K562 (cell line): ENCODE measurements at regions not wholly inside any gene's neighbourhood (a gene's known extent, or its start where the extent isn't known, plus 50 kb on each side); places are given as distances from the start of the nearest gene placed in this dataset.

Experiments used
- ATAC-seq: fragments of 200-7000 bp; cut with Tn5 transposase; 3 replicates; pipeline ENCODE4 v1.9.1; 2020; ENCODE audit warnings: moderate library complexity
- BruUV-seq: library from RNA; stranded (reverse); fragments of 400-500 nt; replicated peaks from 2 replicates; lab custom pipeline; 2021; lab: Mats Ljungman, UMichigan
- CTCF ChIA-PET: fragments of 300-600 bp; formaldehyde crosslinking; extraction: SDS; loops from one replicate; lab custom pipeline; 2021; ENCODE audit warnings: low intra/inter-chr PET ratio; lab: Yijun Ruan, JAX
- POLR2A ChIA-PET: fragments of 300-600, 350-650 bp; sonication (Branson Sonifier 250); formaldehyde crosslinking; extraction: SDS; loops from one replicate; lab custom pipeline; 2021; ENCODE audit warnings: antibody characterized with exemption, inconsistent platforms; lab: Yijun Ruan, JAX
- DNase-seq, 4 experiments: peaks; one replicate each; pipeline versions ENCODE4 v3.0.0 to v3.0.0-alpha.2; 2011 to 2018; ENCODE audit warnings: low spot score in 3 of 4, mixed read lengths in 3 of 4; ENCODE audit errors: extremely low read depth in 1 of 4
- FAIRE-seq: peaks from 2 replicates; lab custom pipeline; 2011; peaks lifted over from hg19 to GRCh38; lab: Jason Lieb, UNC
- H2AFZ ChIP-seq: 2 replicates; pipeline ENCODE4 v1.6.0; 2011; ENCODE audit warnings: low read depth, low read length, control low read depth, inconsistent platforms
- H3K27ac ChIP-seq: fragments of 200-600 bp; 3 replicates; pipeline ENCODE4 v1.8.0; 2011; ENCODE audit warnings: low read depth, mild to moderate bottlenecking, control low read depth, inconsistent platforms, low read length, moderate library complexity, mixed read lengths; ENCODE audit errors: extremely low read depth
- H3K27me3 ChIP-seq, 2 experiments: fragments of 300-600 bp in 1 of 2; 2 replicates in 1 of 2; 3 replicates in 1 of 2; pipeline versions ENCODE4 v1.6.0 to v1.8.0; 2011; ENCODE audit warnings: inconsistent platforms in 2 of 2, low read length in 2 of 2, mild to moderate bottlenecking in 1 of 2, mixed read lengths in 1 of 2, moderate library complexity in 1 of 2; ENCODE audit not compliant: control insufficient read depth in 2 of 2, insufficient read depth in 2 of 2
- H3K36me3 ChIP-seq: fragments of 300-600 bp; 3 replicates; pipeline ENCODE4 v1.8.0; 2011; ENCODE audit warnings: mild to moderate bottlenecking, low read length, inconsistent platforms; ENCODE audit not compliant: control insufficient read depth, insufficient read depth
- H3K4me1 ChIP-seq, 2 experiments: fragments of 200-600 bp in 1 of 2; replicated peaks in 1 of 2; 2 replicates in 1 of 2; 3 replicates in 1 of 2; pipeline versions ENCODE4 v1.5.1 to v1.8.0; 2011; ENCODE audit warnings: inconsistent platforms in 2 of 2, low read length in 2 of 2, mild to moderate bottlenecking in 1 of 2, mixed read lengths in 1 of 2, moderate library complexity in 1 of 2; ENCODE audit not compliant: control insufficient read depth in 2 of 2, insufficient read depth in 2 of 2
- H3K4me2 ChIP-seq: 2 replicates; pipeline ENCODE4 v1.6.1; 2011; ENCODE audit warnings: low read length, control low read depth, inconsistent platforms, mixed read lengths; ENCODE audit not compliant: insufficient read depth
- H3K4me3 ChIP-seq: fragments of 200-600 bp; sonication (generic), shearing (Covaris generic); 2 replicates; pipeline ENCODE4 v1.5.1; 2016; ENCODE audit warnings: control low read depth, inconsistent platforms
- H3K79me2 ChIP-seq: fragments of 200-600 bp; 3 replicates; pipeline ENCODE4 v1.8.0; 2011; ENCODE audit warnings: low read length, inconsistent platforms; ENCODE audit not compliant: control insufficient read depth, insufficient read depth
- H3K9ac ChIP-seq, 2 experiments: 2 replicates each; pipeline versions ENCODE4 v1.6.0 to v1.6.1; 2011; ENCODE audit warnings: low read depth in 2 of 2, low read length in 2 of 2, control low read depth in 1 of 2, inconsistent platforms in 1 of 2, mild to moderate bottlenecking in 1 of 2, mixed read lengths in 1 of 2; ENCODE audit not compliant: insufficient read depth in 1 of 2
- H3K9me1 ChIP-seq: one replicate; pipeline ENCODE4 v1.6.0; 2011; ENCODE audit warnings: inconsistent platforms, mild to moderate bottlenecking, low read length, moderate library complexity; ENCODE audit not compliant: control insufficient read depth, insufficient read depth
- H3K9me3 ChIP-seq: replicated peaks from 2 replicates; pipeline ENCODE4 v1.5.1; 2011; ENCODE audit warnings: low read depth, low read length, inconsistent platforms; ENCODE audit not compliant: control insufficient read depth, insufficient read depth
- H4K20me1 ChIP-seq: replicated peaks from 2 replicates; pipeline ENCODE4 v1.6.1; 2011; ENCODE audit warnings: low read length, inconsistent platforms, mixed read lengths; ENCODE audit not compliant: control insufficient read depth, insufficient read depth
- ESRRB ChIP-seq: fragments of 250-450 bp; sonication (Bioruptor Pico); IDR thresholded peaks from 2 replicates; pipeline ENCODE4 v1.5.0; 2020; ENCODE audit warnings: mild to moderate bottlenecking, moderate library complexity, borderline replicate concordance
- EZH2 ChIP-seq: IDR thresholded peaks from 2 replicates; pipeline ENCODE4 v1.6.1; 2012; ENCODE audit warnings: low read depth, mild to moderate bottlenecking, inconsistent platforms, low read length, borderline replicate concordance
- FOSL1 ChIP-seq: fragments of 200-800 bp; sonication (Bioruptor generic); conservative IDR thresholded peaks from 2 replicates; pipeline ENCODE4 v1.6.1; 2016; ENCODE audit warnings: missing genetic modification characterization, missing compliant biosample characterization
- HOMEZ ChIP-seq: fragments of 250-450 bp; sonication (Bioruptor Pico); IDR thresholded peaks from 2 replicates; pipeline ENCODE4 v1.4.0; 2020; ENCODE audit warnings: mild to moderate bottlenecking, moderate library complexity
- KHSRP ChIP-seq: fragments of 450-650 bp; IDR thresholded peaks from 2 replicates; pipeline ENCODE4 v1.6.1; 2017
- MLLT1 ChIP-seq, 2 experiments: fragments of 450-650 bp; IDR thresholded peaks; 2 replicates each; pipeline ENCODE4 v1.6.1; 2016
- MTA1 ChIP-seq: fragments of 450-650 bp; IDR thresholded peaks from 2 replicates; pipeline ENCODE4 v1.6.1; 2017; ENCODE audit warnings: borderline replicate concordance
- NFE2L1 ChIP-seq: fragments of 450-650 bp; IDR thresholded peaks from 2 replicates; pipeline ENCODE4 v1.6.1; 2016; ENCODE audit warnings: missing genetic modification characterization, low read depth, mild to moderate bottlenecking, missing compliant biosample characterization, moderate library complexity, borderline replicate concordance
- SIRT6 ChIP-seq: IDR thresholded peaks from one replicate; pipeline ENCODE4 v1.6.1; 2012; ENCODE audit warnings: low read depth, mild to moderate bottlenecking, control low read depth, inconsistent platforms, low read length, moderate library complexity
- ZFX ChIP-seq: sonication (generic); formaldehyde crosslinking; IDR thresholded peaks from 2 replicates; pipeline ENCODE4 v1.8.0; 2022; ENCODE audit warnings: mild to moderate bottlenecking, missing genetic modification reagents, moderate library complexity
- ZNF518B ChIP-seq: fragments of 250-450 bp; sonication (Bioruptor Pico); IDR thresholded peaks from 2 replicates; pipeline ENCODE4 v1.5.0; 2021; ENCODE audit warnings: mild to moderate bottlenecking, moderate library complexity
- WGBS: fragments of 100-300 bp; shearing (Covaris generic); methylation state at CpG from one replicate; pipeline ENCODE4 v1.1.6; 2016; ENCODE audit warnings: low coverage, mixed read lengths; ENCODE audit not compliant: insufficient coverage; ENCODE audit errors: missing lambda C conversion rate; 5-methylcytosine and 5-hydroxymethylcytosine counted together
- in situ Hi-C: fragments of 300-500 bp; cut with MboI; formaldehyde crosslinking; loops from 4 replicates; pipeline ENCODE4 v1.15.0; 2018; ENCODE audit warnings: inconsistent platforms, mixed read lengths
- intact Hi-C: fragments of 100-400 bp; cut with micrococcal nuclease; formaldehyde crosslinking; loops from 2 replicates; pipeline ENCODE4 v1.14.2; 2022

GRCh38 chr16:80350061-80350460 is 190.7 kb upstream of the DYNLRB2 start:
- ATAC-seq = no peak
- no peak for FAIRE-seq
- Histone ChIP-seq H4K20me1 (peaks cover 3% of the 10 kb centered on the region; the same call in 1 of the 2 replicates), H3K36me3 (no peaks in the 10 kb centered on the region), H3K79me2 (no peaks in the 10 kb centered on the region), H3K4me3 (no peak overlapping the region), H3K9me1 (no peaks in the 10 kb centered on the region)
- POLR2A ChIA-PET = interaction anchor here (0.6 kb wide), 2 partner anchors 8 to 825 kb away, joined by 3 read pairs; no protein-coding TSS in a partner anchor
- BruUV-seq = no TSS peak
- intact Hi-C loops = no loop called here
- TF ChIP-seq NFE2L1 (tag) = no peak
- no peak for TF ChIP-seq HOMEZ
- no peak for TF ChIP-seq SIRT6
- TF ChIP-seq FOSL1 (tag) = no peak
- no peak for TF ChIP-seq KHSRP
- no peak for TF ChIP-seq ESRRB
- no peak for TF ChIP-seq ZFX (CRISPR knock-in tag)
- TF ChIP-seq ZNF518B = no peak
- no peak for TF ChIP-seq MTA1
- TF ChIP-seq EZH2 = no peak
- TF ChIP-seq MLLT1 (IDR thresholded peaks at IDR 0.05) = no peak
- TF ChIP-seq, all 486 proteins: peak for 0
- H3K4me1 ChIP-seq = no peaks in the 10 kb centered on the region
- H3K4me2 ChIP-seq = no peak overlapping the region
- no peak for DNase-seq
- CTCF ChIA-PET = no interaction called here
- H3K9me3 ChIP-seq = no peaks in the 10 kb centered on the region
- H3K27me3 ChIP-seq = peaks cover 0 to 4% of the 10 kb centered on the region in 2 experiments; a peak in 2 of 5 replicates
- H3K27ac ChIP-seq = no peak overlapping the region
- H3K9ac ChIP-seq = no peak overlapping the region
- in situ Hi-C loops = no loop called here
- 1% methylated on average over 3 of the region's 3 CpGs for WGBS
- H2AFZ ChIP-seq = no peak overlapping the region
